ENCODE measurements at regions not wholly inside any gene's neighbourhood (a gene's known extent, or its start where the extent isn't known, plus 50 kb on each side); places are given as distances from the start of the nearest gene placed in this dataset.

GRCh38 chrX:138057883-138058282 lies 492.0 kb downstream of the ZIC3 start:
- Histone ChIP-seq H3K4me1 (replicated peaks) (no peaks in the 10 kb centered on the region), H3K27ac (no peak overlapping the region), H3K27me3 (replicated peaks; ENCODE audit: insufficient read depth) (no peaks in the 10 kb centered on the region), H3K9me3 (no peaks in the 10 kb centered on the region), H3K36me3 (no peaks in the 10 kb centered on the region), H3K4me3 (no peak overlapping the region)
- WGBS: 70% methylated on average over 3 of the region's 3 CpGs
- DNase-seq (ENCODE audit: low spot score): no peak
- intact Hi-C loops (cut with DNase I): no loop called here
- TF ChIP-seq POLR2A (IDR thresholded peaks at IDR 0.05) (no peak), CTCF (IDR thresholded peaks at IDR 0.05) (no peak), POLR2AphosphoS5 (IDR thresholded peaks at IDR 0.05) (no peak)

- WGBS: 56% methylated on average over 5 of the region's 5 CpGs
- intact Hi-C loops (cut with DNase I): no loop called here
- H3K27ac ChIP-seq: no peak overlapping the region
- no peaks in the 10 kb centered on the region for H3K4me1 ChIP-seq (replicated peaks)
- no peak for TF ChIP-seq POLR2AphosphoS5 (IDR thresholded peaks at IDR 0.05)
- TF ChIP-seq POLR2A (IDR thresholded peaks at IDR 0.05): no peak
- TF ChIP-seq CTCF (IDR thresholded peaks at IDR 0.05): no peak
- H3K9me3 ChIP-seq: no peaks in the 10 kb centered on the region
- no peaks in the 10 kb centered on the region for H3K27me3 ChIP-seq (replicated peaks; ENCODE audit: insufficient read depth)
- no peak for DNase-seq (ENCODE audit: low spot score)
- H3K36me3 ChIP-seq: no peaks in the 10 kb centered on the region
- H3K4me3 ChIP-seq: no peak overlapping the region
Measured at GRCh38 chrX:138058931-138059330, 493.0 kb downstream of the ZIC3 start.

GRCh38 chrX:138067415-138067814 lies 501.5 kb downstream of the ZIC3 start:
- H3K36me3 ChIP-seq: no peaks in the 10 kb centered on the region
- H3K27me3 ChIP-seq (replicated peaks; ENCODE audit: insufficient read depth): no peaks in the 10 kb centered on the region
- TF ChIP-seq POLR2A (IDR thresholded peaks at IDR 0.05): no peak
- TF ChIP-seq POLR2AphosphoS5 (IDR thresholded peaks at IDR 0.05): no peak
- no peak for TF ChIP-seq CTCF (IDR thresholded peaks at IDR 0.05)
- H3K27ac ChIP-seq: no peak overlapping the region
- H3K4me1 ChIP-seq (replicated peaks): no peaks in the 10 kb centered on the region
- no peak overlapping the region for H3K4me3 ChIP-seq
- intact Hi-C loops (cut with DNase I): no loop called here
- H3K9me3 ChIP-seq: no peaks in the 10 kb centered on the region
- no peak for DNase-seq (ENCODE audit: low spot score)

- no peaks in the 10 kb centered on the region for H3K4me1 ChIP-seq (replicated peaks)
- no peak overlapping the region for H3K4me3 ChIP-seq
- H3K27ac ChIP-seq: no peak overlapping the region
- intact Hi-C loops (cut with DNase I): no loop called here
- WGBS: 75% methylated on average over 7 of the region's 15 CpGs
- no peak for DNase-seq (ENCODE audit: low spot score)
- H3K27me3 ChIP-seq (replicated peaks; ENCODE audit: insufficient read depth): no peaks in the 10 kb centered on the region
- H3K9me3 ChIP-seq: no peaks in the 10 kb centered on the region
- H3K36me3 ChIP-seq: no peaks in the 10 kb centered on the region
- TF ChIP-seq CTCF (IDR thresholded peaks at IDR 0.05) (no peak), POLR2A (IDR thresholded peaks at IDR 0.05) (no peak)
Measured at GRCh38 chrX:138073626-138074025, 507.7 kb downstream of the ZIC3 start.

- Histone ChIP-seq H3K36me3 (no peaks in the 10 kb centered on the region), H3K4me1 (replicated peaks) (no peaks in the 10 kb centered on the region), H3K9me3 (no peaks in the 10 kb centered on the region), H3K4me3 (no peak overlapping the region), H3K27me3 (replicated peaks; ENCODE audit: insufficient read depth) (no peaks in the 10 kb centered on the region), H3K27ac (no peak overlapping the region)
- no peak for TF ChIP-seq POLR2A (IDR thresholded peaks at IDR 0.05)
- TF ChIP-seq CTCF (IDR thresholded peaks at IDR 0.05): no peak
- no peak for TF ChIP-seq POLR2AphosphoS5 (IDR thresholded peaks at IDR 0.05)
- intact Hi-C loops (cut with DNase I): no loop called here
- 13% methylated on average over 2 of the region's 2 CpGs for WGBS
- no peak for DNase-seq (ENCODE audit: low spot score)
Measured at GRCh38 chrX:138082251-138082650, 516.3 kb downstream of the ZIC3 start.

All from prostate gland (tissue), 2 donors.